GM12873 (cell line): ENCODE measurements at regions not wholly inside any gene's neighbourhood (a gene's known extent, or its start where the extent isn't known, plus 50 kb on each side); places are given as distances from the start of the nearest gene placed in this dataset.

Experiments
- TF ChIP-seq, protein P1 (sequence below): IDR thresholded peaks from 2 replicates; pipeline ENCODE4 v1.5.1; 2012; ENCODE audit warnings: low read depth, mild to moderate bottlenecking, moderate library complexity, low read length, control low read depth; ENCODE audit not compliant: insufficient read depth; ENCODE audit errors: missing control alignments

DNA sequence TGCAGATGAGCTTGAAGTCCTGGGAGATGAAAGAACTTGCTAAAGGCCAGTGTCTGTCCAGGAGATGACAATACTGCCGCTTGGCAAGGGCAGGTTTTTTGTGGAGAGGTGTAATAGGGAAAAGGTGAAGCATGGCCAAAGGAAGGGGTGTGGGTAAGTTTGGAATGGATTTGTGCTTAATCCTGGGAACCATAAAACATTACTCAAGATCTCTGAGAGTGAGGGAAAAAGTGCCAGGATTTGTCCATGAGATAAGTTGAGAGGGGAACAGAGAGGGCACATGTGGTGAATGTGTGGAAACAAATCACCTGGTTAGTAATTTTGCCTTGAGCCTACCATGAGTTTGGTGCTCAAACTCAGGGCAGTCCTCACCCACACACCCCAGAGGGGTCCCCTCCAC lies 108.8 kb upstream of the CD180 start:
- TF ChIP-seq, protein P1, sequence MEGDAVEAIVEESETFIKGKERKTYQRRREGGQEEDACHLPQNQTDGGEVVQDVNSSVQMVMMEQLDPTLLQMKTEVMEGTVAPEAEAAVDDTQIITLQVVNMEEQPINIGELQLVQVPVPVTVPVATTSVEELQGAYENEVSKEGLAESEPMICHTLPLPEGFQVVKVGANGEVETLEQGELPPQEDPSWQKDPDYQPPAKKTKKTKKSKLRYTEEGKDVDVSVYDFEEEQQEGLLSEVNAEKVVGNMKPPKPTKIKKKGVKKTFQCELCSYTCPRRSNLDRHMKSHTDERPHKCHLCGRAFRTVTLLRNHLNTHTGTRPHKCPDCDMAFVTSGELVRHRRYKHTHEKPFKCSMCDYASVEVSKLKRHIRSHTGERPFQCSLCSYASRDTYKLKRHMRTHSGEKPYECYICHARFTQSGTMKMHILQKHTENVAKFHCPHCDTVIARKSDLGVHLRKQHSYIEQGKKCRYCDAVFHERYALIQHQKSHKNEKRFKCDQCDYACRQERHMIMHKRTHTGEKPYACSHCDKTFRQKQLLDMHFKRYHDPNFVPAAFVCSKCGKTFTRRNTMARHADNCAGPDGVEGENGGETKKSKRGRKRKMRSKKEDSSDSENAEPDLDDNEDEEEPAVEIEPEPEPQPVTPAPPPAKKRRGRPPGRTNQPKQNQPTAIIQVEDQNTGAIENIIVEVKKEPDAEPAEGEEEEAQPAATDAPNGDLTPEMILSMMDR: no peak

GRCh38 chr5:67303356-67303755 lies 106.8 kb upstream of the CD180 start:
- TF ChIP-seq, protein P1: no peak

- TF ChIP-seq, protein P1: no peak
These were observed 104.8 kb upstream of the CD180 start for GRCh38 chr5:67301285-67301903.

GRCh38 chr5:67300326-67300725 lies 103.7 kb upstream of the CD180 start:
- TF ChIP-seq, protein P1: no peak

GRCh38 chr5:67299231-67299735 lies 102.7 kb upstream of the CD180 start:
- TF ChIP-seq, protein P1: no peak

- TF ChIP-seq, protein P1: no peak
These were observed 101.4 kb upstream of the CD180 start for GRCh38 chr5:67297802-67298532.

DNA sequence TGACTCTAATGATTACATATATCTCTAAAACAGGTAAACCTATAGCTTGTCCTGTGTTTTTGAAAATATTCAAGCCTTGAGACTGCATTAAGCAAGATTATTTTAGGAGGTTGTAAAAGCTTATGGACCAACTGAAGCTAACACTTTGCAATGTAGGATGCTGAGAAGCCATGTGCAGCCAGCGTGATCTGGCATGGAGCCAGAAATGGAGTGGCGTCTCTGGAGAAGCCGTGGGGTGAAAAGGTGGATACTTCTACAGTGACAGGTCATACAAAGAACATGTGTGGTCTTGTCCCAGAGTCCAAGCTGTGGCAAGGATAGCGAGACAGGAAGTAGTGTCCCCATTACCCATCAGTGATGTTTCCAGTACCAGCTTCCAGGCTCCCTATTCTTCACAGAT lies 100.8 kb upstream of the CD180 start:
- TF ChIP-seq, protein P1: no peak
